ENCODE measurements at regions not wholly inside any gene's neighbourhood (a gene's known extent, or its start where the extent isn't known, plus 50 kb on each side); places are given as distances from the start of the nearest gene placed in this dataset.

GRCh38 chr2:39836638-39837037, 57.6 kb upstream of the THUMPD2 start:
- POLR2A ChIA-PET, result no interaction called here
- intact Hi-C loops (cut with micrococcal nuclease; ENCODE audit: unreplicated experiment), result loop anchor here (10.0 kb wide), 1 partner anchor 928 kb away; no protein-coding TSS in a partner anchor

GRCh38 chr2:39834426-39834825, 55.4 kb upstream of the THUMPD2 start:
- H3K27me3 ChIP-seq (ENCODE audit: control insufficient read depth in 1 of 2, insufficient read depth in 2 of 2, low read length in 2 of 2), result no peaks in the 10 kb centered on the region; a peak in 1 of 5 replicates
- H3K27ac ChIP-seq (ENCODE audit: extremely low read length, insufficient read depth, low read length), result no peak overlapping the region
- no peak overlapping the region for H3K9ac ChIP-seq (ENCODE audit: insufficient read depth, low read depth, low read length)
- WGBS (ENCODE audit: low lambda C conversion rate), result 14% methylated on average over 2 of the region's 2 CpGs
- CTCF ChIA-PET (ENCODE audit: low intra/inter-chr PET ratio, low total read pairs), result no interaction called here
- H3K79me2 ChIP-seq (ENCODE audit: insufficient read depth, low read length), result no peaks in the 10 kb centered on the region
- in situ Hi-C loops (cut with HindIII; ENCODE audit: extremely low pct_ligation_motif_present, low pct_unique_long_range_greater_than_20kb) (no loop called here), intact Hi-C loops (cut with micrococcal nuclease; ENCODE audit: unreplicated experiment) (loop anchor here (10.0 kb wide), 1 partner anchor 930 kb away; no protein-coding TSS in a partner anchor)
- no peak overlapping the region for H3K4me2 ChIP-seq (ENCODE audit: low read depth, low read length)
- no peak for TF ChIP-seq ZFP36 (IDR thresholded peaks at IDR 0.05; ENCODE audit: borderline replicate concordance, low read depth, low read length, partially characterized antibody)
- no peak overlapping the region for H3K4me3 ChIP-seq (replicated peaks in 1 of 3; ENCODE audit: insufficient read depth in 1 of 3, low read depth in 2 of 3, low read length in 3 of 3)
- POLR2A ChIA-PET, result no interaction called here
- no peak overlapping the region for H2AFZ ChIP-seq (ENCODE audit: low read length)
- BruUV-seq (replicated peaks), result no TSS peak
- H3K36me3 ChIP-seq (replicated peaks in 1 of 2; ENCODE audit: control insufficient read depth in 1 of 2, insufficient read depth in 2 of 2, low read length in 2 of 2), result no peaks in the 10 kb centered on the region
- no peaks in the 10 kb centered on the region for H3K4me1 ChIP-seq (ENCODE audit: insufficient read depth, low read length)
- FAIRE-seq (no peak), ATAC-seq (no peak), DNase-seq (ENCODE audit: low spot score) (no peak)
- H4K20me1 ChIP-seq (ENCODE audit: insufficient read depth, low read length), result no peaks in the 10 kb centered on the region
- 0 out of 2 replicates have a peak, but pooled peaks cover 10% of the 10 kb centered on the region for H3K9me3 ChIP-seq (ENCODE audit: low read length)

More at GRCh38 chr2:39836638-39837037, 57.6 kb upstream of the THUMPD2 start:
- no peak for FAIRE-seq
- 0 out of 2 replicates have a peak, but pooled peaks cover 10% of the 10 kb centered on the region for H3K9me3 ChIP-seq (ENCODE audit: low read length)
- CTCF ChIA-PET (ENCODE audit: low intra/inter-chr PET ratio, low total read pairs), result no interaction called here
- no peaks in the 10 kb centered on the region for H3K36me3 ChIP-seq (replicated peaks in 1 of 2; ENCODE audit: control insufficient read depth in 1 of 2, insufficient read depth in 2 of 2, low read length in 2 of 2)
- no peak for DNase-seq (ENCODE audit: low spot score)
- no peaks in the 10 kb centered on the region; a peak in 1 of 5 replicates for H3K27me3 ChIP-seq (ENCODE audit: control insufficient read depth in 1 of 2, insufficient read depth in 2 of 2, low read length in 2 of 2)
- in situ Hi-C loops (cut with HindIII; ENCODE audit: extremely low pct_ligation_motif_present, low pct_unique_long_range_greater_than_20kb), result no loop called here
- no peak overlapping the region for H3K27ac ChIP-seq (ENCODE audit: extremely low read length, insufficient read depth, low read length)
- 13% methylated on average over 3 of the region's 3 CpGs for WGBS (ENCODE audit: low lambda C conversion rate)
- no peak for ATAC-seq
- H2AFZ ChIP-seq (ENCODE audit: low read length), result no peak overlapping the region
- H3K9ac ChIP-seq (ENCODE audit: insufficient read depth, low read depth, low read length), result no peak overlapping the region
- H3K79me2 ChIP-seq (ENCODE audit: insufficient read depth, low read length), result no peaks in the 10 kb centered on the region
- H4K20me1 ChIP-seq (ENCODE audit: insufficient read depth, low read length), result no peaks in the 10 kb centered on the region
- BruUV-seq (replicated peaks), result no TSS peak
- H3K4me1 ChIP-seq (ENCODE audit: insufficient read depth, low read length), result no peaks in the 10 kb centered on the region
- peak; percentile 99; the same call in 1 of the 2 replicates for TF ChIP-seq ZNF337 (CRISPR knock-in tag; IDR thresholded peaks at IDR 0.05; ENCODE audit: borderline replicate concordance, low read depth)
- no peak for TF ChIP-seq ZNF597 (CRISPR knock-in tag; IDR thresholded peaks at IDR 0.05)
- H3K4me2 ChIP-seq (ENCODE audit: low read depth, low read length), result no peak overlapping the region
- H3K4me3 ChIP-seq (replicated peaks in 1 of 3; ENCODE audit: insufficient read depth in 1 of 3, low read depth in 2 of 3, low read length in 3 of 3), result no peak overlapping the region

Data from HepG2 (cell line).